ELR (cell line): ENCODE measurements at regions not wholly inside any gene's neighbourhood (a gene's known extent, or its start where the extent isn't known, plus 50 kb on each side); places are given as distances from the start of the nearest gene placed in this dataset.
A peak's percentile ranks its signal among the peaks of the same experiment; 100 is the strongest.

Experiments used
- DNase-seq: peaks from one replicate; pipeline ENCODE4 v3.0.0-alpha.2; 2015; ENCODE audit warnings: low read depth

DNA sequence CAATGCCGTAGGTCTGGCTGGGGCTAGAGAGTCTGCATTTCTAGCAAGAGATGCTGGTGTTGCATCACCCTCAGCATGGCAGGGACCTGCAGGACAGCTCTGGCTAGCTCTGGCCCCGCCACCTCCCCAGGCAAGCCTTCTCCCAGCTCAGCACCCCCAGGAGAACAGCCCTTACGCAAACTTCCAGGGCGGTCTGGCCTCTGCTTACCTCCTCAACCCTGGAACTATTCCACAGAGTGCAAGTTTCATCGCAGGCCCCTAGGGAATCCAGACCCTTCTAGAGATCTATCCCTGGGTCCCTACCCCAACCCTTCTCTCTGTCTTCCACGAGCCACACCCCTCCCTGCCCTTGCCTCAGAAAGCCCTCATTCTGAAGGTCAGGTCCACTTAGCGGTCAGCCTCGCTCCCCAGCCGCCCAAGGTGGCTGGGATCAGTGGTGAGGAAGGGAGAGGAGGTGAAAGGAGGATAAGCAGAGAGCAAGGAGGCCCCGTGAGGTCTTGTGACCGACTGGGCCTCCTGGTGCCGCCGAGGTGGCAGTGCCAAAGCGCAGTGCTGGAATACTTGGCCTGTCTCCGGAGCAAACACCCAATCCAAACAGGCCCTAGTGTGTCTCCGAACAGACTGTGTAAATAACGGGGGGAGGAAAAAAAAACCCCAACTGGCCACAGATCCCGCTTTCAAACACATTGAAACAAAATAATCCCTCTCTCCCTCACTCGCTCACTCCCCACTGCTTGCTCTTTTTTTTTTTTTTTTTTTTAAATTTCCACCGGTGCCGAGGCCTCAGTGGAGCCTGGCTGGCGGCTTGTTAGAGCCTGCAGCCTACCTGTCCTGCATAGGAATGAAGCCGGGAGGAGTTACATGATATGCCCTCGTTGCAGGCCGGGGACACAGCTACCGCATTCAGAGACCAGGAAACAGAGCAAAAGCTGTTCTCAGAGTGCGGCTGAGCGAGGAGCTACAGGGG lies 380.9 kb downstream of the SOX9 start:
- DNase-seq: no peak

DNA sequence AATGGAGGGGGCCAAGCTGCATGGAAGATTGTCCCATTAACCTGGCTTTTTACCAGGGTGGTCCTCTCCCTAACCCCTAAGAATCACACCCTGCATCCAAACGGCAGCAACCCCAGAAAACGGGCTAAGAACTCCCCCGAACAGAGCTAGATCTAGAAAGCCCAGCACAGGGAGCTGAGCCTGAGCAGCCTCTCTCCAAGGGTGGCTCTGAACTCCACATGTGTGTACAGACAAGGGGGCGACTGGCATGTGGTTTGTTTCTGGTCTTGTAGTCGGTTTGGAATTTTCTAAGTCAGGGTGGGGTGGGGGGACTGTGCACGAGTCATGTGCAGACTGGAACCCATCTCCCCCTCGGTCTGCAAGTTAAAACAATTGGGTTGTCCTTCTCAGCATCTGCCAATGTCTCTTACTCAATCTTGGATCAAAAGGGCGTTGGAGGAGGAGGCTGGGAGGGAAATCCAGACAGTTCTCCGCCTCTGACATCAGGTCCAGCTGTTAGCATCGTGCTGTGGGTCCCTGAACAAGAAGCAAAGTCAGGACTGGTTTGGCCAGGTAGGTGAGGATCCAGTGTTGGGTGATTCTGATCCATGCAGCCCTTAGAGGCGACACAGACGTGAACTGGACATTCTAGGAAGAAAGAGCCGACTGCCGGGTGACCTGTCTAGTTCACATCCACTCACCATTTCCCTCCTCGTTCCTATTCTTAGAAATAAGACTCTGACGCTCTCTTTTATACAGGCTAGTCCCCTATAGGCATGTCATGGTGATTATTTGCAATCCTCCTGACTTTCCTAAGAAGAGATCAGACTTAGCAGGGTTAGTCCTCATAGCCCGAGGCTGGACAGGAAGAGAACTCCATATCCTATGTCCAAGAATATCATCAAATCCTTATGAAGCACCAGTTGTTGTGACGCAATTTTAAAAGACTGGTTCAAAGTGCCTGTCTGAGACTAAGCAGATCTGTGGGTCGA lies 381.8 kb downstream of the SOX9 start:
- peak; percentile 62 for DNase-seq

DNA sequence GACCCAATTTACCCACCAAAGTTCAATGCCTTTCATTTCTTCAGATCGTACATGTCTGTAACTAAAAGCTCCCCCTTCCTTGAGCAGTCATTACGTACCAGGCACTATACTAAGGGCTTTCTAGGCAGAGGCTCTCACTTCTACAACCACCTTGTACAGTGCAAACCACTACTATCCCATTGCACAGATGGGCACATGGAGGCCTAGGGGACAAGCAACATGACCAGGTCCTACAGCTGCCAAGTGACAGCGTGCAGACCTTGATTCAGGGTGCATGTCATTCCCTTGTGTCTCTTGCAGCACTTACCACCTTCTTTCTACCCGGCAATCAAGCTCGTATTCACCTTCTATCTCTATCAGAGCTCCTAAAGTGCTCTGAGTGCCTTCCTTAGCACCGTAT lies 382.7 kb downstream of the SOX9 start:
- no peak for DNase-seq

DNA sequence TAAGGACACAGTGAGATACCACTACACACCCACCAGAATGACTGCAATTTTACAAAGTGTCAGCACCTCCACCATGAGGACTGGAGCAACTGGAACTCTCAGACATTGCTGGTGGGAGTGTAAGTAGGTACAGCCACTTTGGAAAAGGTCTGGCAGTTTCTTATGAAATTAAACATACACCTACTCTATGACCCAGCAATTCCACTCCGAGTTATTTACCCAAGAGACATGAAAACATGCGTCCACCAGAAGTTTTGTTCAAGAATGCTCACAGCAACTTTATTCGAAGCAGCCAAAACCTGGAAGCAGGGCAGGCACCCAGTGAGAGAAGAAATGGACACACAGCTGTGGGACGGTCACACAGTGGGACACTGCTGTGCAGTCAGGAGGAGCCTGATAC lies 384.0 kb downstream of the SOX9 start:
- DNase-seq: no peak

DNA sequence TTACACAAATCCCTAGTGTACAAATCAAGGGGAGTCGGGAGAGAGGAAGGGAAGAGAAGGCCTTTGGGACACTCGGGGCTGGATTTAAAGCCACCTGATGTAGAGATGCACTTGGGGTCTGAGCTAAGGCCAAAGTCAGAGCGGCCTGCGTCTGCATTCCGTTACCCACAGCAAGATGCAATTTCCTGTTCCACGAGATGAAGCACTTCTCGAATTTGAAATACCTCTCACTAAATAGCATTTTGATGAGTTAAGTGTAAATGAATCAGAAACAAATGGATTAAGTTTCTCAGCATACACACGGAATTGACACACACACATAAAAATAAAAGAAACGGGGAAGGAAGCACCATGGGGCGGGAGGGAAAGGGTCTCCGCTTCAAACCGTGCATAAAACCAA lies 386.0 kb downstream of the SOX9 start:
- no peak for DNase-seq

DNA sequence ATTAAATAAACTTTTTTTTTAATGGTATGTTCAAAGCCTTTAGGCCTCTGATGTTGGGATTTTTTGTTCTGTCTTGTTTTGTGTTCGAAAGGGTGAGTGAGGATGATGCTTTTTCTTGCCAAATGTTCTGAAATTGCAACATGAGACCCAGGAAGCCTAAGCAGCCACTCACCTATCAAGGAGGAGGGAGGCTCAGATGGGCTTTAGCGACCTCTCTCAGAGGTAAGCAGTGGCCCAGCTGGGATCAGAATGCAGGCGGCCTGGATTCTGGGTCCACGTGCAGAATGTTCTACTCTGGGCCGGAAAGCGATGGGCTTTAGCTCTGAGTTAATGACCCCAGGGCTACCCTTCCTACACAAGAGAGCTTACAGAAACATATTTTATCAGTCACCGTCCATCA lies 386.6 kb downstream of the SOX9 start:
- no peak for DNase-seq

DNA sequence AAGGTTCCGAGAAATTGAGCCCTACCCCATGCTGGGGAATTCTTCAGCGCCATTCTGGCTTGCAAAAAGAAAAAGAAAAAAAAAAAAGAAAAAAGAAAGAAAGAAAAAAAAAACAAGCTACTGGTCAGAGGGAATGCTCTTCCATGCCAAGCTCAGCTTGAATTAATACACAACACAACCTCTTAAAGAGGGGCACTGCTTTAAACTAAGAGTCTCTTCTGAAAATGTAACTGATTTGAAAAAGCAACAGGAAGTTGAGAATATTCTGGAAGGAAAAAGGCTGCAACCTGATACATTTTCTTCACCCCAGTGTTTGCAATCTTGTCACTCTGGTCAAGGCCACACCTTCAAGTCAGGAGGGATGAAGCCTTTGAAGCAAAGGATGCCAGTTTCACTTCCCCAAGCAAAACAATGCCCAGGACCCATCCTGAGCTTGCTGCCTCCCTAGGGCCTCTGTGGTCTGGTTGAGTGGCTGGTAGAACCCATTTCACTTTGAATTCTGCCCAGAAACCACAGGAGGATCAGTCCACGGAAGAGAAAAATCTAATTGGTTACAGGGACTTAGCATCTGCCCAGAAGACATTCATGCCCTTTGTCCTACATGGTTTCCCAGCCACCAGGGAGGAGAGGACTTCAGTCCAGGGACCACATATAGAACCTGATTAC lies 389.7 kb downstream of the SOX9 start:
- DNase-seq: no peak

DNA sequence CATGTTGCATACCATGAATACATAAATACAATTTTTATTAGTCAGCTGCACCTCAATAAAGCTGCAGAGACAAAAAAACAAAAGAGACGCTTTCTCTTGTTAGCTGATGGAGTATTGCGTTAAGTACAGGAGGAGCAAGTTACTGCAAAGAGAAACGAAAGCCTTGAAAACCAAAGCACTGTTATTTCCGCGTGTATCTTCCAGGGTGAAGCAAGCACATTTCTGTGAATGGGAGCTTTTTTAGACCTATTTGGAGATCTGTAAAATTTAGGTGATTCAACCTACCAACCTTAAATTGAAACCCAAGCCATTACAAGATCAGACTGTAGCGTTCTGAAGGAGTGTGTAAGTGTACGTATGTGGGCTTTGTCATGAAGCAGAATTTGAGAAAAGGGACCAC lies 390.4 kb downstream of the SOX9 start:
- no peak for DNase-seq

DNA sequence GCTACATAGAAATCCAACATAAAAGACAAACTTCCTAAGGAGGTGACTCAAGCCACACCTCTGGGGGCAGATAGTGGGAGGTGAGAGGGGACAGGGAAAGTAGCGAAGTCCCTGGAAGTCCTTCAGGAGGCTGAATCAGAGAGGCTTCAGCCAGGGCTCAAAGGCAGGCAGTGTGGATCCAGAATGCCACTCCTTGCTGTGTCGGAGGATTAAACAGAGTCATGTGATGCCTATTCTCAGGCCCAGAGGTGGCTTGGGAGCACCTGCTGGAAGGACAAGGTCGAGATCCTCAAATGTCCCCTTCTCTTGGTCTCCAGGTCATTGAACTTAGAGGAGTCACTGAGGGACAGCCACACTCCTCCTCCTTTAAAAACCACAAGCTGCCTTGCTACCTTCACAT lies 391.1 kb downstream of the SOX9 start:
- DNase-seq: no peak

DNA sequence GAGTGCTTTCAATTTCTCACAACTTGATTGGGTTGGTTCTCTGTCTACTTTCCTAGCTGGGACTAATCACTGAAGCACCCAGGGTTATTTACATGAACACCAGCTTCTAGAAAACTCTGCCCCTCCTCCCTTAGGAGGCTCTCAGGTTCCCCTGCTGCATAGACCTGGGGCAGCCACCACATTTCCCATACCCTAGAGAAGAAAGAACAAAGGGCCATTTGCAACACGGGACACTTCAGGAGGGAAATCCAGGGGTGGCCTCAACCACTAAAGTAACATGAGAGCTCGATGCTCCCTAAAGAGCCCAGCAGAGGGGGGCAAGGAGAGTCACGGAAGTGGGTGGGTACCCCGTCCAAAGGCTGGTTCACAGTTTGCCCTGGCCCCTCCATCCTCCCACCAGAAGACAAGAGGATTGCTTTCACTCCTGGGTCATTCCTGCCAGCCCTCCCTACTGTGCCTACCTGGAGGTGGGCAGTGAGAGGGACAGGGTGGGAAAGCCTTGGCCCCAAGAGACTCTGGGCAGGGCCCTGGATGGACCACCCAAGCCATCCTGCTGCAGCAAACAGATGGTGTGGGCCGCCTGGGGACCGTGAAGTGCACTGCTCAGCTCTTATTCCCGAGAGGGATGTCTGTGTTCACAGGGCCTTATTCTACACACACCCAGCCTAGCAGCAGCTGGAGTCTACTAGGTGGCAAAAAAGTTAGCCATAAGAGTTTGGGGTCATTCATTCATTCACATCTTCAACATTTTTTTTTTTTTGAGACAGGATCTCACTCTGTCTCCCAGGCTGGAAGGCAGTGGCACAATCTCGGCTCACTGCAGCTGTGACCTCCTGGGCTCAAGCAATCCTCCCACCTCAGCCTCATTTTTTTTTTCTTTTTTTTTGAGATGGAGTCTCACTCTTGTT lies 392.1 kb downstream of the SOX9 start:
- no peak for DNase-seq

DNA sequence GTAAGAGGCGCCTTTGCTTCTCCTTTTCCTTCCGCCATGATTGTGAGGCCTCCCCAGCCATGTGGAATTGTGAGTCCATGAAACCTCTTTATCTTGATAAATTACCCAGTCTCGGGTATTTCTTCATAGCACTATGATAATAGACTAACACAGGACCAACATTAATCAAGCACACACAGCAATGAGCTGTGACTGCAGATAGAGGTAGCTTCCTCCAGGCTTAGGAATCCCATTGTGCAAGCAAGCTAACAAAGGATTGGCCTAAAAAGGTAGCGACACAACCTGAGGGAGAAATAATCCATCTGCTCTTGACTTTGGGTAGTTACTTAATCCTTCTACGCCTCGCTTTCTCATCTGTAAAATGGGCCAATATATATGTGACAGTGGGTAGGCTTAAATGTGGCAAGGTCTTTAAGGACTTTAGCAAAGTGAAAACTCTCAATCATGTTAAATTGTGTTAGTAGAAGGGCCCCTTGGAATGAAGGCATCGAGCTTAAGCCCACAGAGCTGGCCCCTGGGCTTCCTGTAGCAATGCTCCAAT lies 393.6 kb downstream of the SOX9 start:
- no peak for DNase-seq

DNA sequence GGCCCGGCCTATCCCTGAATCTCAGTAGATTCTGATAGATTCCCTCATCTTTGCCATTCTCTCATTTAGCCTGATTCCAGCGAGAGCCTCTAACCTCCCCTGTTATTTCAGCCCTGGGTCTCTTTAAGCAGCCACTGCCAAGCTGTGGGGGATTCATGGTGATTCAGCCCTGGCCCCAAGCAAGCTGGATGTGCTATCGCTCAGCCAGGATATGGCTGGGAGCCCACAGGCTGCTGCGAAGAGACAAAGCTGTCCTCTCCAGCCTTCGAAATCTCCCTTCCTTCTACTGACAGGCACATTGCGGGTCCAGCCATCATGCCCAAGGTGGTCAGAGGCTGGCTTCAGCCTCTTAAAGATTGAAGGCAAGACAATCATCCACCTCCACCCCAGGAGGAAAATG lies 394.1 kb downstream of the SOX9 start:
- DNase-seq: peak; percentile 63

DNA sequence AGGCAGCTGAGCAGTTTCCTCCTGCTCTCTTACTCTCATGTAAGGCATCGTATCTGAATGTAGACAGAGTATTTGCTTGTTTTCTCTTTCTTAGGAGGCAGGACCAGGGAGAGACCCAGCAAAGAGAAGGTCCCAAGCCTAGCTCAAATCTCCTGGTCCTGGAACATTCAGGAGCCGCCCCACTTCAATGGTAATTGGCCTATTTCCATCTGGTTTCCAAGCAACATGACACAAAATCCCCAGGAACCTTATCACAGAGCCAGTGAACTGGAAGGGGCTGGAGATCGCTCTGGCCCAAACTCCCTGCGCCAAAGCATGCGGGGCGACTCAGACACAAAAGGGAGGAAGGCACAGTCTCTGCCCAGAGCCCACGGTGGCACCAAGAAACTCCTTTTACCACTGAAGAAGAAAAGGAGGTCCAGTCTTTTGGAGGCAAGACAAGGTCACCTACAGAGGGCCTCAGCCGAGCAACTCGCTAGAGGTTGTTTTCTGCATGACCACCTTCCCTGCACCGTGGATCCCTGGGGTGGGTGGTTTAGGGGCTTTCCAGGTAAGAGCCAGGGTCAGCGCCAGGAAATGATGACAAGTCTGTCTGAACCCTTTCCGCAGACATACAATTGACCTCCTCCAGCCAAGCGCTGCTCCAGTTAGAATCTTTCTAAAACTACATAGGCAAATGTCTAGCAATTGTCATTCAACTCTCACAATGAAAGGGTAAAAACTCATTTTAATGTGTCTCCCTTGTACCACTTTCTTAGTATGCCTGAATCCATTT lies 394.7 kb downstream of the SOX9 start:
- DNase-seq: no peak

DNA sequence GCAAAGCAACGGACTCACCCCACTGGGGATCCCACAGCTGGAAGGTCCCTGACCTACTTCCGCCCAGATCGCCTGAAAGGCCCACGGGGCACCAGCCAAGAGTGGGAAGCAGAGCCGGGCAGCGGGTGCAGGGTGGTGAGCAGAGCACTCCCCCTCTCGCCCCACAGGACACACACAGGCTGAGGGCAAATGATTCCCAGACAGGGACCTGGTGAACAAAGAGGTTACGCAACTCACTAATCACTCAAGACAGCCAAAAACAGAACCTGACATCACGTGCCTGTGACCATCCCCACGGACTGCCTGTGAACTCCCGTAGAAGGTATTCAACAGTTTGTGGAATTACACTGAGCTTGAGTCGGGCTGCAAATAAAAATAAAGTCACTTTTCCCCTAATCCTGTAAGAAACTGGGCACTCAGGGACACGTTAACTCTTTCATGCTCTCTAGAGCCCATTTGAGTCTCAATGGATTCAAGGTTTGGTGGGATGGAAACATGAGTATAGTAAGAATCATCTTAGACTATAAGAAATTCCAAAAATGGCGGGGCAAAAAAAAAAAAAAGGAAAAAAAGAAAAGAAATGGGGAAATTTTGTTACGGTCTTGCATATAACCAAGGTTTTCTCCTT lies 396.1 kb downstream of the SOX9 start:
- DNase-seq: no peak

DNA sequence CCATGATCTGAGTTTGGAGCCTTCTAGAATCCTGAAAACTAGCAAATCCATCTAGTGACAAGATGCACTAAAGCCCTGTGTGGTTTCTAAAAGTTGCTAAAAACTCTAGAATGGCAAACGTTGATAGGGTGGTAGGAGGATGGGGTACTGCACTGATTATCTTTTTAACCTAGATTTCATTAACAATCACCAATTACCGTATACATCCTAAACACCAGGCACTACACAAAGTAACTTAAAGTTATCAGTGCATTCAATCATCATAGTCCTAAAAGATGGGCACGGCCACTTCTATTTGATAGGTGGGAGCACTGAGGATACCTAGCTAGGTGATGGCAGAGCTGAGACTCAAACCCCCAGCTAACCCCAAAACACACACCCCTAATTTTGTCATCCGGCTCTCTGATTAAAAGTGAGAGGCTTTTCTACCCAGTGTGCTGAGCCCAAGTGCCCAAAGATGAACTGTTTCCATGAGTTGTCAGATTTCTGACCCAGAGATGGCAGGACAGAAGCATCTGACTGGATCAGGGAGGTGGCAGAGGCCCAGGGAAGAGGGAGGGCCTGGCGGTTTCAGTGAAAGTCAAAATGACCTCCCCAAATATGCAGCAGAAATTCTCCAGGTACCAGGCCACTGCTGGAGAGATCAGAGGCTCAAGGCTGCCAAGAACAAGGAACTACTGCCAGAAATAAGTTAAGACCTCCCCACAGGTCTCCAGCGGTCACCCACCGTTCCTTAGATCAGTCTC lies 396.8 kb downstream of the SOX9 start:
- no peak for DNase-seq

DNA sequence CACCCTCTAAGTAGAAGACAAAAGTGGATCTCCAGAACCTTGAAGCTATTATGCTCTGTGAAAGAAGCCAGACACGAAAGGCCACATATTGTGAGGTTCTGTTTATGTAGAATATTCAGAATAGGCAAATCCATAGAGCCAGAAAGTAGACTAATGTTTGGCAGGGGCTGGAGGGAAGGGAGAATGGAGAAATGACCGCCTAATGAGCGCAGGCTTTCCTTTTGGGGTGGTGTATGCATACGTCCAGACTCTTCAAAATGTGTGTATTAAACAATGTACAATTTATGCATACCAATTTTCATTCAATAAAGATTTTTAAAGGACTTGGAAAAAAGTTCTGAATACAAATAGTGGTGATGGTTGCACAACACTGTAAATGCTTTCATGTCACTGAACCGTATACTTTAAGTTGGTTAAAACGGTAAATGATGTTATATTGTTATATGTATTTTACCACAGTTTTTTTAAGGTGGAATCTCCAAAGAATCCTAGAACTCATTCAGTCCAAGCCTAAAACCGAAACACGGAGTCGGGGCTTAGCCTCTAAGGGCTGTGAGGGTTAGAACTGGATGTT lies 397.4 kb downstream of the SOX9 start:
- DNase-seq: no peak

DNA sequence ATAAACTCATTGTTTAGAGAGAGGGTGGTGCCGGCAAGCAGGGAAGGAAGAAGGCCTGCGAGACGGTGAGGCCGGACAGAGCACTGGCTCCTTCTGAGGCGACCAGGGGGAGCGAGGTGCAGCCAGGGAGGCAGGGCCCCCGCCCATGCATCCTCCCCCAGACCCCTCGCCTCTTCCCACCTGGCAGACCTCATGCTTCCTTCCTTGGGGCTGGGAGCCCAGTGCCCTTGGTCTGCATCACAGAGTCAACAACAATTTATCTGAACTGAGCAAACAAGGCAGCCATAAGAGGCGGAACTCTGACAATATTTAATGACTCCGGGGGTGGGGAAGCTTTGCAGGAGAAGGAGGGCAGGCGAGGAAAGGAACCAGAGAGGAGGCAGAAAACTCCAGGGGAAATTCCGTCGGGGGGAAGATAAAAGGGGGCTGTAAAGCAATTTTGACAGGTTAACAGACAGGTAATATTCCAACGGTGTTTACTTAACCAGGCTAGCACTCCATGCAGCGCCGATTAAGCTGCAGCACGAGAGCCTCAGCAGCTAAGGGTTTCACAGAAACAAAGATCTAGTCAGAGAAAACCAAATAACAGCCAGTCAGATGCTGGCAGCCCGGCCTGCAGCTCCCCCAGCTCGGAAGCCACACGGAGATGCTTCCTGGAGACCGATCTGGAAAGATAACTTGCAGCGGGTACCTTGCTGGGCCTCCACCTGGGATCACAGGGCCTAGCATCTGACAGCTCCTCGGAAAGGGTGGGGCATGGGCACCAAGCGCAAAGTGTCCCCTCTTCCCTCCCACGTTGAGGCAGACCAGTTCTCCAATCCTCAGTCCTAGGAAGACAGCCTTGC lies 398.2 kb downstream of the SOX9 start:
- DNase-seq: no peak

DNA sequence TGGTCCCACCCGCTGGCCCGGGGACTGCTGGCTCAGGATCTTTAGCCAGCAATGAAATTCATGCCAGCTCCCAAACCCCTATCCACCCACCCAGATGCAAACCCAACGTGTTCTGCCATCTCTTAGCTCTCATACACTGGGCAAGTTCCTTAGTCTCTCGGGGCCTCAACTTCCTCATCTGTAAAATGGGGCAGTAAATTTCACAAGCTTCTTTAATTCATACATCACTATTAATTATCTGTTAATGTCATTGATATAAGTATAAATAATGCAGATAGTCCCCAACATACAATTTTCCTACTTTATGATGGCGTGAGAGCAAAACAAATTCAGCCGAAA lies 398.7 kb downstream of the SOX9 start:
- DNase-seq: no peak
